GM23248 (cell line): ENCODE measurements at regions not wholly inside any gene's neighbourhood (a gene's known extent, or its start where the extent isn't known, plus 50 kb on each side); places are given as distances from the start of the nearest gene placed in this dataset.

Experiments used
- EZH2 ChIP-seq: fragments of 200-600 bp; sonication (generic); IDR thresholded peaks from 2 replicates; pipeline ENCODE4 v1.6.1; 2018; ENCODE audit warnings: antibody characterized with exemption, mild to moderate bottlenecking; ENCODE audit not compliant: insufficient read depth, poor library complexity, severe bottlenecking
- EZH2phosphoT487 ChIP-seq: fragments of 200-600 bp; sonication (generic); IDR thresholded peaks from 2 replicates; pipeline ENCODE4 v1.6.1; 2018; ENCODE audit warnings: antibody characterized with exemption, moderate library complexity, mild to moderate bottlenecking, low read depth; ENCODE audit not compliant: insufficient read depth

DNA sequence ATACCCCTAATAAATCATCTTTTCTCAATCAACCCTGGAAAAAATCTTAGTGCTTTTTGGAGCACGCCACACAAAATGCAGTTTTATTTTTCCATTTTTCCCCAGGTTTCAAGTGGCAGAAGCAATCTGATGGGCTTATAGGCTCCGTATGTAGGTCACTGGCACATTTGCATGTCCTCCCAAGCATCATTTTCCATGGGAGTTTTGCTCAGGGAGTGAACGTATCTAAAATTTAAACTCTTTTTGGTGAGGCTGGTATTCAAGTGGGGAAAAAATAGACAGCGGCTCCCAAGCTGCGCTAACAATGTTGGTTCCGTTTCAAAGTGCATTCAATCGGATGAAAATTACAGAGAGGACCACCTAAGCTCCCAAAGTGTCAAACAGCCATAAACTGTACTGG lies 233.4 kb downstream of the MEX3B start:
- TF ChIP-seq EZH2phosphoT487 (no peak), EZH2 (no peak)
